ENCODE measurements at regions not wholly inside any gene's neighbourhood (a gene's known extent, or its start where the extent isn't known, plus 50 kb on each side); places are given as distances from the start of the nearest gene placed in this dataset.

- H3K4me3 ChIP-seq = no peak overlapping the region
- intact Hi-C loops (cut with DNase I) = no loop called here
- H3K9me3 ChIP-seq (replicated peaks in 1 of 3) = no peaks in the 10 kb centered on the region
- H3K4me1 ChIP-seq (replicated peaks in 1 of 2) = no peaks in the 10 kb centered on the region
- no peak for TF ChIP-seq CTCF (IDR thresholded peaks at IDR 0.05)
- no peak for TF ChIP-seq POLR2A (IDR thresholded peaks at IDR 0.05)
- no peaks in the 10 kb centered on the region for H3K27me3 ChIP-seq
- no peak for DNase-seq
- 78 to 91% (median 81%) methylated on average over 4 of the region's 4 CpGs for WGBS, 4 donors
- H3K27ac ChIP-seq = no peak overlapping the region
- H3K36me3 ChIP-seq (replicated peaks in 1 of 2) = no peaks in the 10 kb centered on the region
Observed at GRCh38 chr3:59308684-59309083, 258.9 kb upstream of the CFAP20DC start.

GRCh38 chr3:59308001-59308400 is 258.2 kb upstream of the CFAP20DC start:
- WGBS, 4 donors = 68 to 80% (median 72%) methylated on average over 1 of the region's 1 CpG
- Histone ChIP-seq H3K27me3 (no peaks in the 10 kb centered on the region), H3K4me3 (no peak overlapping the region), H3K9me3 (replicated peaks in 1 of 3) (no peaks in the 10 kb centered on the region), H3K4me1 (replicated peaks in 1 of 2) (no peaks in the 10 kb centered on the region), H3K27ac (no peak overlapping the region), H3K36me3 (replicated peaks in 1 of 2) (no peaks in the 10 kb centered on the region)
- no peak for TF ChIP-seq CTCF (IDR thresholded peaks at IDR 0.05)
- TF ChIP-seq POLR2A (IDR thresholded peaks at IDR 0.05) = no peak
- DNase-seq = no peak
- intact Hi-C loops (cut with DNase I) = no loop called here

- WGBS, 4 donors = 87 to 90% (median 89%) methylated on average over 3 of the region's 3 CpGs
Observed at GRCh38 chr3:59306436-59306835, 256.6 kb upstream of the CFAP20DC start.

GRCh38 chr3:59304296-59304695 is 254.5 kb upstream of the CFAP20DC start:
- H3K9me3 ChIP-seq (replicated peaks in 1 of 3) = no peaks in the 10 kb centered on the region

More at GRCh38 chr3:59306436-59306835, 256.6 kb upstream of the CFAP20DC start:
- Histone ChIP-seq H3K4me3 (no peak overlapping the region), H3K27me3 (no peaks in the 10 kb centered on the region), H3K4me1 (replicated peaks in 1 of 2) (no peaks in the 10 kb centered on the region), H3K9me3 (replicated peaks in 1 of 3) (no peaks in the 10 kb centered on the region), H3K27ac (no peak overlapping the region), H3K36me3 (replicated peaks in 1 of 2) (no peaks in the 10 kb centered on the region)
- no peak for DNase-seq
- no peak for TF ChIP-seq POLR2A (IDR thresholded peaks at IDR 0.05)
- TF ChIP-seq CTCF (IDR thresholded peaks at IDR 0.05) = no peak
- intact Hi-C loops (cut with DNase I) = no loop called here

More at GRCh38 chr3:59304296-59304695, 254.5 kb upstream of the CFAP20DC start:
- no peaks in the 10 kb centered on the region for H3K27me3 ChIP-seq
- 50 to 61% (median 55%) methylated on average over 3 of the region's 3 CpGs for WGBS, 4 donors
- TF ChIP-seq CTCF (IDR thresholded peaks at IDR 0.05) = no peak
- TF ChIP-seq POLR2A (IDR thresholded peaks at IDR 0.05) = no peak
- intact Hi-C loops (cut with DNase I) = no loop called here
- no peaks in the 10 kb centered on the region for H3K36me3 ChIP-seq (replicated peaks in 1 of 2)
- H3K4me1 ChIP-seq (replicated peaks in 1 of 2) = no peaks in the 10 kb centered on the region
- H3K27ac ChIP-seq = no peak overlapping the region
- DNase-seq = no peak
- H3K4me3 ChIP-seq = no peak overlapping the region
